NCI-H1417 (cell line): ENCODE measurements at regions not wholly inside any gene's neighbourhood (a gene's known extent, or its start where the extent isn't known, plus 50 kb on each side); places are given as distances from the start of the nearest gene placed in this dataset.
"Not testable (repeated sequence)": the region's sequence is repeated elsewhere in the genome, so short reads cannot be mapped to it uniquely, and the experiment has no call there.

Experiments
- DNase-seq, 3 experiments: peaks; one replicate each; lab custom pipeline; 2025; lab: John Stamatoyannopoulos, UW

DNA sequence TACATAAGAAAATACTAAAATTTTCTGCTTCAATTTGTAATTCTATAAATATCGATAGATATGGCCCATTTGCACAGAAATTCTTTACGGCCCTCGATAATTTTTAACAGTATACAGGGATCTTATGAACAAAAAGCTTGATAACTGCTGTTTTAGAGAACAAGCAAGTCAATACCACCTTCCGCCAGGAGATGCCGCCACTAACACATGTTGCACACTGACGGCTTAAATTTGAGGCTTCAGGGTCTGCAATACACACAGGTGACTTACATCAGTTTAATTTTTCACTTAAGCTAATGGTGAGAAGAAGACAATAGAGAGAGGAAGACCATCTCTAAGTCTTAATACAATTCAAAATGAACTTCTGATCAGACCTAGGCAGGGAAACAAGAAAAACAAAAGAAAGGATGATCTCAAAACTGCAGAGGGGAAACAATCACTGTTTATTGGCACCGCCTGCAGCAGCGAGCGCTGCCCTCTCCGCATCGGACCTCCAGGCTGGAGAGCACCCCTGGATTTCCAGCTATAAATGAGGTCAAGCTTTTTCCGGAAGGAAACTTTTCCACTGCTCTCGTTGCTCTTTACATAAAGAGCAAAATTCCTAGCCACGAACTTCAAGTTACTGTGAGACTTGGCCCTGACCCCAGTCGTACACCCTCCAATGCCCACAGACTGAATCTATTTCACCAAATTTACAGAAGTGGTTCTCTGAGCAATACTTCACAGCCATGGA lies 53.9 kb downstream of the OTOR start:
- peak; percentile 57 to 91 (median 65) for DNase-seq

DNA sequence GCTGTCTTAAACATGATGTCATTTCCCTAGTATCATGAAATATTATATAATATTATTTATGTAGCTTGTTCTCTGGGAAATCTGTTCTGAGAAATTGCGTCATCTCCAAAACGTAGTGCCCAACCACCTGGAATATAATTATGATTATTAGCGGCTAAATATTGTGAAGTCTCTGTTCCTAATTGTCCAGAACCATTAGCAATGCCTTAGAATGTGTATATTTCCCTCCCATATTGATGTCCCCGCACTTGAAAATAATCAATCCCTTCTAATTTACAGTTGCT lies 54.4 kb downstream of the OTOR start:
- peak in 1 of 3 experiments; percentile 60 for DNase-seq

DNA sequence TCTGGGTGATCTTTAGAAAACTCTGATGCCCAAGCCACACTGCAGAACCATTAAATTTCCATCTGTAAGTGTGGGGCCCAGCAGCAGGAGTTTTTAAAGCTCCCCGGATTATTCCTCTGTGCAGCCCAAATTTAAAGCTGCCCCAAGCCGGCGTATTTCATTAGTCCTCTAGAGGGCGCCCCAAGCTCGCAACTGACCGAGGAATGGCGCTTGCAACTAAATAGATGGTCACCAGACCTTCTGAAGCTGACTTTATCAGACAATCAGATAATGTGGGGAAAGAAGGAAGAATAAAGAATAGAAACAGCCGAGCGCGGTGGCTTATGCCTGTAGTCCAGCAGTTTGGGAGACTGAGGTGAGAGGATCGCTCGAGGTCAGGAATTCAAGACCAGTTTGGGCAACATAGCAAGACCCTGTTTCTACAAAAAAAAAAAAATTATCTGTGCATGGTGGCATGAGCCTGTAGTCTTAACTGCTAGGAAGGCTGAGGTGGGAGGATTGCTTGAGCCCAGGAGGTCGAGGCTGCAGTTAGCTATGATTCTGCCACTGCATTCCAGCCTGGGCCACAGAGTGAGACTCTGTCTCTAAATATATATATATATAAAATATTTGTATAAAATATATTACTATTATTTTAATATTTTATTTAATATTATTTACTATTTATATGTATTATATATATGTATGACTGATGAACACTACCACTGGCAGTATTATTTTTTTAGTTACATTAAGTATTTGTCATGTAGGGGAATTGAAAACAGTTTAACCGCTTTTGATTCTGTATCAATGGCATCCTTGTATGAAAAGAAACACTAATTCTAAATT lies 56.0 kb downstream of the OTOR start:
- DNase-seq = peak; percentile 48 to 87 (median 70)

DNA sequence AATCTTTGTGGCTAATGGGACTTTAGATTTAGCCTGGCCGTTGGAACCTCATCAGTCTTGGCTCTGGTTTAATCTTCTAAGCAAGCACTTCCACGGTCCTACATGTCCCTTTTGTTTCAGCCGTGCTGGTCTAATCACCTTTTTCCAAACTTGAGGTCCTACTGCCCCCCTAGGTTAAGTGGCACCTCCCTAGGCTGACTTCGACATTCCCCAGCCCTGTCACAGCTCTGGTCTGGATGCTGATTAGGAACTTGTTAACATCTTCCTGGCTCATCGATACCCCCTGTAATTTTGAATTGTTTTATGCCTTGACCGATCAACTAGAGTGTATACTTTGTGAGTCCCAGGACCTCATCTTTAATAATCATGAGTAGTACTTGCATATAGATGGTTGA lies 56.6 kb downstream of the OTOR start:
- peak in 1 of 3 experiments; percentile 9 for DNase-seq

DNA sequence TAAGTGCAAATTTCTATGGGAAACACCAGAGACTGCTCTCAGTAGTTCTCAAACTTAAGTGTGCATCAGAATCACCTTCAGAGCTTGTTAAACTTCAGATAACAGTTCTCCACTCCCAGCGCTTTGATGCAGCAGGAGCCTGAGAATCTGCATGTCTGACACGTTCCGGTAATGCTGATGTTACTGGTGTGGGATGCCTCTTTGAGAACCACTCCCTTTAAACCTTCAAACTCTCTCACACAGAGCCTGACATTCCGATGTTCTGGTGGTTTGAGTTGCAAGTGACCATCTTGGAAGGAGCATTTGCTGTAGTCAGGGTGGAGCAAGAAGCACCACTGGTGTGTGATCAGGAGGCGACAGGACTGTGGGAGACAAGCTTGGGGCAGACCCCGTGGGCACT lies 57.9 kb downstream of the OTOR start:
- no peak for DNase-seq

DNA sequence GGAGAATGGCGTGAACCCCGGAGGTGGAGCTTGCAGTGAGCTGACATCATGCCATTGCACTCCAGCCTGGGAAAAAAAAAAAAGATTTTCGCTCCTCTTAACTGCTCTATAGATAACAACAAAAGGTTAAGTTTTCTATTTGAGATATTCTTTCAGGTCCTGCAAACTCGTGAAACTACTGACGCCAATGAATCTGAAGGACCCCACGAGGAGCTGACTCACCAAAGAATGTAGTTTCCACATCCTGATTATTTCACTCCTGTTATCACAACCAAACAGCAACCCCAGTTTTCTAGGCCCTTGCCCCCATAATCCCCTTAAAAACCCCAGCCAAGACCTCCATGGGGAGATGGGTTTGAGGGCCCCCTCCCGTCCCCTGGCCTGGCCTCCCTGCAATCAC lies 58.7 kb downstream of the OTOR start:
- no peak for DNase-seq

DNA sequence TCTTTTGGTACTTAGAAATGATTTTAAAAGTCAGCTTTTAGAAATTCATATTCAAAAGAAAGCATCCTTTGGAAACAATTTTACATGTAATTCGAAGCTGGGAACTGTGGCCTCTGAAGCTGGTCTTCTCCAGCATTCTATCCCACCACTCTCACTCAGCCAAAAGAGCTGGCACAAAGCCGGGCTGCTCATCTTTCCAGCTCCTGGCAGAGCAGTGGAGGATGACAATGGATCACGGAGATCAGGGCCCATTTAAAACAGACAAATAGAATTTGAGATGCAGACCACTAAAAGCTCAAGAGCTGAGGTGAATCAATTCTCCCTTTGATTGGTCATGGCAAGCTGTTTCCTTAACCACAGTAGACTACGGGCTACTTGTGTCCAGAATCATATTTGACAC lies 60.6 kb downstream of the OTOR start:
- no peak for DNase-seq

DNA sequence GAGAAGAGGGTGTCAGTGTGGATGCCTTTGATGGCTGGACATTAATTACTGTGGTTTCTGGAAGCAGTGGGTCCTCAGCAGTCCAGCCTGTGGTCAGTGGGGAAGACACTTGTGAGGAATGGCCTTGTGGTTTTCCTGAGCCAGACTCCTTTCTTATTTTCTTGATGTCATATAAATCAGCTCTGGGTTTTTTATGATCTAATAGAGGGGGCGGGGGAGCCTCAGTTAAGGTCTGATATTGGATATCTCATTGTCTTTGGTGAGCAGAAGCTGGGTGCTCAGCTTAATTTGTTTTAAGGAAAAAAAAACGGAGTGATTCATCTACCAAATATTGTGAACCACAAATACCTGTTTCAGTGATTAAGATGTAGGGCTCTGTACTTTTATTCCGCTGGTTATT lies 62.1 kb downstream of the OTOR start:
- DNase-seq = no peak

DNA sequence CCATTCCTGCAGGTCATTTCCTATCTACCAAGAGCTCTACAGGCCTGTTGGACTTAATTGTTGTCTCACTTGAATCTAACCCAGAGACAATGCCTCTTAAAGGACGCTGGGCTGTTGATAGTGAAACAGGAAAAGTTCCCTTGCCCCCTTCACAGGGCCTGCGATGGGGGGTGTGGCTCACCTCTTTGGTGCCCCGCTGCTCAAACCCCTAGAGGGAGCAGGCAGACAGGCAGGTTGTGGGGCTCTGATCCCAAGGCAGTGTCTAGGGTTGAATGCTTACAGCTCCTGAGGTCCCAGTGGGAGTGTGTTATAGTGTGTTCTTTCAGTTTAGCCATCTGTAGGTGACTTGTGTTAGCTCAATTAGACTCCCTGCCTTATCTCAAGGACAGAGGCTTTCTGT lies 68.0 kb downstream of the OTOR start:
- no peak for DNase-seq

DNA sequence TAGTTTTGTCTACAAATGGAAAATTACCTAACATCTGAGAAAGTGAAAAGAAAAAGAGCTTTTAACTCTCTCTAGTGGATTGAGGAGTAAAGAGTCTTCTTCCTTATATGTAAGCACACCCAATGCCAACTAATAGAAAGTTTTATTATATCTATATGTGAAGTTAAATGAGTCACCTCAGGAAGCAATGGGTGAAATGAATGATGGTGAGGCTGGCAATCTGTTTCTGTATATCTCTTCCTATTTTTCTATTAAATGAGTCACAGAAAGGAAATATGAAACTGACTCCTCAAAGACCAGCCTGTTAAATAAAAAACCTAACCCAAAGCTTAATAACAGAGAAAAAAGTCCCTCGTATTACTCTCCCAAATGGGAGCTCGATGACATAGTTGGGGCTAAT lies 71.3 kb downstream of the OTOR start:
- no peak for DNase-seq

DNA sequence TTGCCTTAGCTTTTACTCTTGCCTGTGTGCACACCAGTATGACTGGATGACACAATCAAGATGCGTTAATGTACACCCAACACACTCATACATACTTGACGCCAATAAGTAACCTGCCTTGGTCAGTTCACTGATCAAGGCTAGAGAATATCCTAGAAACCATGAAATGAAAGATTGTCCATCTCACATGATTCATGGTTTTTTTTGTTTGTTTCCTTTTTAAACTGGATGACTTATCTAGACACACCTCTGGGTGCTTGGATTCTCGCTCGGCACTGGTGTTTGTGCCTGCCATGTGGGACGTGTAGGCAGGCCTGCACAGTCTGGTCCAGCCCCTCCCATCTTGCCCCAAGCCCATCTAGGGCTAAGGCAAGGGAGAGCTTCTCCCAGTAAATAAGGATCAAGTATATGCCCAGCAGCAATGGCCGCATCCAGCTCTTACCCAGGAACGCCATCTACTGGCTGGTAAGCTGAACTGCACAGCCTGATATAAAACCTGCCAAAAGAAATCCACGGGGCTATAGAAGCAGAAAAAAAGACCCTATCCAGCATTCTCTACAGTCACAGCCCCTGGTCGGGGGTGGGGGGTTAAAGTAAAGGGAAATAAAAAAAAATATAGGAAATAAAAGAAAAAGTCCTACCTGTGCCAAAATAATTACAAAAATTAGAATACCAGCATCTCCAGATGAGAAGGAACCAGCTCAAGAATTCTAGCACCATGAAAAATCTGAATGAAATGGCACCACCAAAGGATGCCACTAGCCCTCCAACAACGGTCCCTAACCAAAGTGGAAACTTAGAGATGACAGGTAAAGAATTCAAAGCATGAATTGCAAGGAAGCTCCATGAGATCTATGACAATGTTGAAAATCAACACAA lies 73.3 kb downstream of the OTOR start:
- peak in 2 of 3 experiments; percentile 37 to 48 for DNase-seq

DNA sequence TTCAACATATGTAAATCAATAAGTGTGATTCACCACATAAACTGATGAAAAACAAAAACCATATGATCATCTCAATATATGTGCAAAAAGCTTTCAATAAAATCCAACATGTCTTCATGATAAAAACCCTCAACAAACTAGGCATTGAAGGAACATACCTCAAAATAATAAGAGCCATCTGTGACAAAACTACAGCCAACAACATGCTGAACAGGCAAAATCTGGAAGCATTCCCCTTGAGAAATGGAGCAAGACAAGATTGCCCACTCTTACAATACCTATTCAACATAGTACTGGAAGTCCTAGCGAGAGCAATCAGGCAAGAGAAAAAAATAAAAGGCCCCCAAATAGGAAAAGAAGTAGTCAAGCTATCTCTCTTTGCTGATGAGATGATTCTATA lies 76.5 kb downstream of the OTOR start:
- no peak for DNase-seq

DNA sequence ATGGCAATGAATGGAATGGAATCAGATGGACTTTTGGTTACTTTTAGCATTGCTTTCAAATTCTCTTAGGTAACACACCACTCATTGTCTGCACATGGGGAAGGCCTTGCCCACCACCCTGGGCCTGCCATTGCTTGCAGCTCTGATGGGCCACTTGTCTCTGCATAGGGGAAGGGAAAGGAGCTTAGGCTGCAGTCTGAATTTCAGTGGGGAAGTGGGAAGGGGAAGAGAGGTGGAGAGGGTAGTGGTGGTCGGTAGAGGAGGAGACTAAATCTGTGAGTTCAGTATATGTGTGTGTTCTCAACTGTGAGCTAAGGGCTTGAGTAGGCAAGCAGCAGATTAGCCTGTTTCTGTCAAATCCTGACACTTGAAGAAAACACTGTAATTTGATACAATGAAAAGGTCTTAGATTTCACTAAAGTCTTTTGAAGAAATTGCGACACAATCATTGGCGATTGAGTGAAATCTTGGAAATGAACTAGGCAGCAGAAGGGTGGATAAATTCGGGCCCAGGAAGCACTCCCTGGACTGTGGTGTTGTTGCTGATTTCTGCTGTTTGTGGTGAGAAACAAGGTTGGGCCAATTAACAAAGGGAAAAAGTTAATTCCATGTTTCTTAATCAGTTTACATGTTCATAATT lies 80.6 kb downstream of the OTOR start:
- DNase-seq = no peak

DNA sequence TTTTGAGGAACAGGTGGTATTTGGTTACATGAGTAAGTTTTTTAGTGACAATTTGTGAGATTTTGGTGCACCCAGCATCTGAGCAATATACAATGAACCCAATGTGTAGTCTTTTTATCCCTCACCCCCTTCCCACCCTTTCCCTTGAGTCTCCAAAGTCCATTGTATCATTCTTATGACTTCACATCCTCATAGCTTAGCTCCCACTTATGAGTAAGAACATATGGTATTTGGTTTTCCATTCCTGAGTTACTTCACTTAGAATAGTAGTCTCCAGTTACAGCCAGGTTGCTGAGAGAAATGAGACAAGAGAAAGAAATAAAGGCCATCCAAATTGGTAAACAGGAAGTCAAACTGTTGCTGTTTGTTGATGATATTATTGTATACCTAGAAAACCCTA lies 87.5 kb downstream of the OTOR start:
- DNase-seq = not testable (repeated sequence)

DNA sequence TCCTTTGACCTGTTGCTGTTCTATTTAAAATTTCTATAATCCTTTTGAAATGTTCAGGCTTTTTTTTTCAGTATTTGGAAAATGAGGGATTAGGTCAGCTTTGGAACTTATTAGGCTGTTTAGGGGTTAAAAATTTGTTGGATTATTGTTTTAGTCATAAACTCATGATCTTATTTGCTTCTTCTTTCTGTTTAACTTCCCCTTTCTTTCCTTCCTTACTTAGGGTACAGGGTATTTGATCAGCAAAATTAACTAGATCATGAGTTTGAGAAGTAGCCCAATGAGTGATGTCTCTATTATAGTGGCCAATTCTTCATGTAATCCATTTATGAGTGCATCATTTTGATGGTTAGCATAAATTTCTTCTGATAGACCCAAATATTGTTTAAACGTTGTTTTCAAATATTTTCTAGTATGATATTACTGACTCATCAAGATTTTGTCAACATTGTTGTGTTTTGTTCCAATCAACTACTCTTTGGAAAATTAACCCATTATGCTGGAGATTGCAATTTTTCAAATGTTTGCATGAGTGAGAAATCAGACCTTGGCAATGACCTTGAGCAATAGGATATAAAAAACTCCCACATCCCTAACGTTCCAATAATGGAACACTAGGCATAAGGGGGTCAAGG lies 94.4 kb downstream of the OTOR start:
- DNase-seq = no peak

DNA sequence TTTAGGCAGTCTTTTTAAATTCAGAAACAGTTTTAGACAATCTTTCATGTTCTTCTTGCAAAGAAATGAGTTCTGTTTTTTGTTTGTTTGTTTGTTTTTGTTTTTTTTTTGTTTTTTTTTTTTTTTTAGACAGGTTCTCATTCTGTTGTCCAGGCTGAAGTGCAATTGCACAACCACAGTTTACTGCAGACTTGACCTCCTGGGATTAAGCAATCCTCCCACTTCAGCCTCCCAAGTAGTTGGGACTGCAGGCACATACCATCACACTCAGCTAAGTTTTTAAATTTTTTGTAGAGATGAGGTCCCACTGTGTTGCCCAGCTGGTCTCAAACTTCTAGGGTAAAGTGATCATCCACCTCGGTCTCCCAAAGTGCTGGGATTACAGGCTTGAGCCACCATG lies 96.2 kb downstream of the OTOR start:
- no peak for DNase-seq

DNA sequence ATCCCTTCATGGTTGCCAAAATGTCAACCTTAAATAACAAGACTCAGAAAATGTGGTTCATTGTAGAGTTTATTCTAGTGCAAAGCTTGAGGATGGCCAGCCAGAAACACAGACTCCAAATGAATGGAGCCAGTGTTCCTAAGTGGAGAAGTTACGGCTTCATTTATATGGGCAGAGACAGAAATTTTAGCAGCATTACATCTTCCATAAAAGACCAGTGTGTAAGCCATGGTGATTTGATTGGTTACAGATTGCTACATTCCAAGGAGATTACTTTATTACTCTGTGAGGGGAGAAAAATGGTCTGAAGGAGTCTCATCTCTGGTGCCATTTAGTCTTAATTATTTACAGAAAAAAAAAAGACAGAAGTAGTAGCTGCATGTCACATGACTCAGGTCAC lies 97.8 kb downstream of the OTOR start:
- DNase-seq = no peak

DNA sequence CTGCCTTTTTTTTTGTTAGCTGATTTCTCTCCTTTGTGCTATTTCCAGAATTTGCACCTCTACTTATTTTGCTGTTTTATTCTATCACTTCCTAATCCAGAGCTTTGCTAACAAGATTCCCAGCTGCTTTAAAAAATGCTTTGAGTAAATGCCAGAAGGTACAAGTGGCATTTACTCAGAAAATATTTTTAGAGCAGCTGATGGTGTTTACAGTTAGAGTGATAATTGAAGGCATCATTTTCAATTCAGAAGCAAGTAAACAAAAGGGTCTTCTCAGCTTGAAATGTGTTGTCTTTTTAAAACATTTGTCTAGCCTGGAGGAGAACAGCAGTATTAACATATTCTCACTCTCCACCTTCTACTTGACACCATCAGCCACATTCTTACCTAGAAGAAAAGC lies 99.9 kb downstream of the OTOR start:
- DNase-seq = peak in 1 of 3 experiments; percentile 34

DNA sequence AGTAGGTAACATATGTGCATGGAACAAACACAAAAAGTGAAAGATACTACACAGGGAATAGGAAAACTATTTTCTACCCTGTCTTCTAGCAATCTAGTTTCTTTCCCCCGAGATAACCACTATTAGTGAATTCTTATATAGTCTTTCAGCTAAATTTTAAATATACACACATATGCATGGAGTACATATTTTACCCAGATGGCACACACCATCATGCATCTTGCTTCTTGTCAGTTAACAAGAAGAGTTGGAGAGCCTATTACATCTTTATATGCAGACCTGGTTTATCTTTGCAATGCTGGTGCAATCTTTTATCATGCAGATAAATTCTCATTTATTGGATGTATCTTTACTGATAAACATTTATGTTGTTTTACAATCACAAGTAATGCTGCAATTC lies 100.4 kb downstream of the OTOR start:
- DNase-seq = no peak

DNA sequence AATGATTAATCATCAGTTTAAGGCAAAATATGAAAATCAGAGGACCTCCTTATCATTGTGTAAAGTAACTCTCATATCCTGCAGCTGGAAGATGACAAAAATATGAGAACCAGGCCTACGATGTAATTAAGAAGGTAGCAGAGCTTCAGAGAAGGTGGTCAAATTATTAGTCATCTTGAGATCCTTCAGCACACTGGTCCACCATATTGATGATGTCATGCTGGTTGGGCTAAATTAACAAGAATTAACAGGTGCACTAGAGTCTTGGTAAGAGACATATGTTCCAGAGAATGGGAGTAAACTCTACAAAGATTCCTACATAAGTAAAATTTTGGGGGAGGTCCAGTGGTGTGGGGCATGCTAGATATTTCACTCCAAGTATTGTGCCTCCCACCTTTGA lies 112.8 kb downstream of the OTOR start:
- no peak for DNase-seq

DNA sequence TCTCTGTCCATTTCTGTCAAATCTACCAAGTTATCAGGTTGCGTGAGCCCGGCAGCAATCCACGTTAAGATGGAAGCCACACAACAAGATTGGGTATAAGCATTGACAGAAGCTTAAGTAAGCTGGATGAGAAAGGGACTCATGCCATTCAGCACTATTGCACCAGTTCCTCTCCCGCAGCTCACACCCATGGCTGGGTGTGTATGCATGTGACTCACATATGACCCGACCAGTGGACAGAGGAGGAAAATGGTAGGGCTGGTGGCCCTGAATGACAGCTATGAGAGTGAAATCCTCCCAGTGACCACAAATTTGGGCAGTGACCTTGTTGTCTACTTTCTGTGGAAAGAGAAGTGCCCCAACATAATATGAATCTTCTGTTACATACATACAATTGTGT lies 113.5 kb downstream of the OTOR start:
- DNase-seq = no peak

DNA sequence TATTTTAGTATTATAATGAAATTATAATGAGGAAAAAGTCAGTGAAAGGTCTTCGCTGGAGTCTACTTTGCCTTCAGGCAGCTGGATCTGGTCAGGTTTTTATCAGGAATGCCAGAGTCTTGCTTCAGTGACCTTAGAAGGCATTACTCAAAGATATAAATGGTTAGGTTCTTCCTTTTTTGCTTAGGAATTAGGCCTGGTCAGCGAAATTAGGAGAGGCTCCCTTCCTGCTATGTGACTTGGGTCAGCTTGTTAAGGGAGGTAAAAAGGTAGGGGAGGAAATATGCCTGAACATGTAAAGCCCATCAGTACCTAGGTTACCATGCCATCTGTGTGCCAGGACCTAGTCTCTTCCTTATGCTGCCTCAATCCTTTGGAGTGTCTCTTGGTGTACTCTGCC lies 115.1 kb downstream of the OTOR start:
- no peak for DNase-seq
